Activated naive CD4-positive, alpha-beta T cell treated with anti-CD3 and anti-CD28 coated beads, Interleukin-2, amount 50 U/mL, for 72 hours (primary cell): ENCODE measurements at regions not wholly inside any gene's neighbourhood (a gene's known extent, or its start where the extent isn't known, plus 50 kb on each side); places are given as distances from the start of the nearest gene placed in this dataset.
"Not testable (repeated sequence)": the region's sequence is repeated elsewhere in the genome, so short reads cannot be mapped to it uniquely, and the experiment has no call there.

Experiments used
- ATAC-seq, 2 donors: fragments of 150-1000 bp; cut with Tn5 transposase; 2 replicates each; pipeline ENCODE4 v1.10.0; 2021; ENCODE audit warnings: mild to moderate bottlenecking in 2 of 2, moderate library complexity in 2 of 2
- DNase-seq, 2 donors: peaks; one replicate each; pipeline ENCODE4 v3.0.0; 2021 to 2022; ENCODE audit warnings: low spot score in 2 of 2
- H3K27ac Mint-ChIP-seq, 2 donors: one replicate each; pipeline ENCODE4 v1.8.0; 2022; ENCODE audit warnings: mild to moderate bottlenecking in 2 of 2, mixed read lengths in 2 of 2
- H3K36me3 Mint-ChIP-seq, 2 donors: one replicate each; pipeline ENCODE4 v1.8.0; 2022; ENCODE audit warnings: mixed read lengths in 2 of 2
- H3K9me3 Mint-ChIP-seq, 2 donors: one replicate each; pipeline ENCODE4 v1.8.0; 2022; ENCODE audit warnings: mixed read lengths in 2 of 2

GRCh38 chr2:180927030-180927686 lies 53.2 kb upstream of the UBE2E3 start:
- no peaks in the 10 kb centered on the region for H3K9me3 Mint-ChIP-seq
- DNase-seq (no peak), ATAC-seq (no peak)
- no peaks in the 10 kb centered on the region for H3K36me3 Mint-ChIP-seq
- no peak overlapping the region for H3K27ac Mint-ChIP-seq

- no peak for DNase-seq
- no peaks in the 10 kb centered on the region for H3K9me3 Mint-ChIP-seq
- ATAC-seq = no peak
- H3K36me3 Mint-ChIP-seq = no peaks in the 10 kb centered on the region
- no peak overlapping the region for H3K27ac Mint-ChIP-seq
These were observed 54.7 kb upstream of the UBE2E3 start for GRCh38 chr2:180925700-180926099.

GRCh38 chr2:180924063-180924462 lies 56.3 kb upstream of the UBE2E3 start:
- no peak for DNase-seq
- no peak overlapping the region for H3K27ac Mint-ChIP-seq
- H3K9me3 Mint-ChIP-seq = no peaks in the 10 kb centered on the region
- H3K36me3 Mint-ChIP-seq = no peaks in the 10 kb centered on the region
- no peak for ATAC-seq

- no peak for ATAC-seq
- Mint-ChIP-seq H3K9me3 (no peaks in the 10 kb centered on the region), H3K27ac (no peak overlapping the region)
These were observed 69.4 kb upstream of the UBE2E3 start for GRCh38 chr2:180910831-180911665.

GRCh38 chr2:180907731-180908130 lies 72.7 kb upstream of the UBE2E3 start:
- Mint-ChIP-seq H3K9me3 (no peaks in the 10 kb centered on the region), H3K36me3 (no peaks in the 10 kb centered on the region), H3K27ac (no peak overlapping the region)
- no peak for ATAC-seq
- no peak for DNase-seq

More at GRCh38 chr2:180910831-180911665, 69.4 kb upstream of the UBE2E3 start:
- DNase-seq = no peak
- no peaks in the 10 kb centered on the region for H3K36me3 Mint-ChIP-seq

GRCh38 chr2:180905461-180905860 lies 74.9 kb upstream of the UBE2E3 start:
- Mint-ChIP-seq H3K9me3 (no peaks in the 10 kb centered on the region), H3K27ac (no peak overlapping the region), H3K36me3 (no peaks in the 10 kb centered on the region)
- DNase-seq (no peak), ATAC-seq (no peak)

- no peak overlapping the region for H3K27ac Mint-ChIP-seq
- ATAC-seq (no peak), DNase-seq (no peak)
- H3K36me3 Mint-ChIP-seq = no peaks in the 10 kb centered on the region
- H3K9me3 Mint-ChIP-seq = no peaks in the 10 kb centered on the region
These were observed 75.4 kb upstream of the UBE2E3 start for GRCh38 chr2:180905002-180905401.

GRCh38 chr2:180901331-180901730 lies 79.1 kb upstream of the UBE2E3 start:
- no peak for ATAC-seq
- no peak for DNase-seq
- Mint-ChIP-seq H3K36me3 (no peaks in the 10 kb centered on the region), H3K9me3 (no peaks in the 10 kb centered on the region), H3K27ac (no peak overlapping the region)

- no peaks in the 10 kb centered on the region for H3K9me3 Mint-ChIP-seq
- H3K36me3 Mint-ChIP-seq = no peaks in the 10 kb centered on the region
- H3K27ac Mint-ChIP-seq = no peak overlapping the region
- ATAC-seq (no peak), DNase-seq (no peak)
These were observed 86.7 kb upstream of the UBE2E3 start for GRCh38 chr2:180893752-180894151.

- ATAC-seq (no peak), DNase-seq (no peak)
- H3K27ac Mint-ChIP-seq = no peak overlapping the region
- H3K36me3 Mint-ChIP-seq = no peaks in the 10 kb centered on the region
- no peaks in the 10 kb centered on the region for H3K9me3 Mint-ChIP-seq
These were observed 88.3 kb upstream of the UBE2E3 start for GRCh38 chr2:180892091-180892490.

GRCh38 chr2:180891360-180891759 lies 89.0 kb upstream of the UBE2E3 start:
- no peak overlapping the region for H3K27ac Mint-ChIP-seq
- H3K36me3 Mint-ChIP-seq = no peaks in the 10 kb centered on the region
- ATAC-seq (no peak), DNase-seq (no peak)
- H3K9me3 Mint-ChIP-seq = no peaks in the 10 kb centered on the region

GRCh38 chr2:180890781-180891180 lies 89.6 kb upstream of the UBE2E3 start:
- Mint-ChIP-seq H3K36me3 (no peaks in the 10 kb centered on the region), H3K27ac (no peak overlapping the region), H3K9me3 (no peaks in the 10 kb centered on the region)
- no peak for ATAC-seq
- DNase-seq = no peak

- peaks cover 0 to 8% of the 10 kb centered on the region in 2 donors for H3K9me3 Mint-ChIP-seq
- ATAC-seq (no peak), DNase-seq (no peak)
- no peak overlapping the region for H3K27ac Mint-ChIP-seq
- H3K36me3 Mint-ChIP-seq = peaks cover 0 to 8% of the 10 kb centered on the region in 2 donors
These were observed 97.4 kb upstream of the UBE2E3 start for GRCh38 chr2:180882959-180883358.

- Mint-ChIP-seq H3K36me3 (no peaks in the 10 kb centered on the region), H3K9me3 (peaks cover 0 to 3% of the 10 kb centered on the region in 2 donors), H3K27ac (no peak overlapping the region)
- DNase-seq (no peak), ATAC-seq (no peak)
These were observed 103.9 kb upstream of the UBE2E3 start for GRCh38 chr2:180876506-180876905.

- H3K27ac Mint-ChIP-seq = no peak overlapping the region
- peaks cover 0 to 3% of the 10 kb centered on the region in 2 donors for H3K9me3 Mint-ChIP-seq
- ATAC-seq (no peak), DNase-seq (no peak)
- H3K36me3 Mint-ChIP-seq = no peaks in the 10 kb centered on the region
These were observed 107.2 kb upstream of the UBE2E3 start for GRCh38 chr2:180873219-180873618.

- H3K36me3 Mint-ChIP-seq, H3K9me3 Mint-ChIP-seq, ATAC-seq, DNase-seq, H3K27ac Mint-ChIP-seq: not testable (repeated sequence)
These were observed 107.6 kb upstream of the UBE2E3 start for GRCh38 chr2:180872781-180873180.

GRCh38 chr2:180872255-180872654 lies 108.2 kb upstream of the UBE2E3 start:
- DNase-seq (no peak), ATAC-seq (no peak)
- H3K36me3 Mint-ChIP-seq = no peaks in the 10 kb centered on the region
- peaks cover 0 to 3% of the 10 kb centered on the region in 2 donors for H3K9me3 Mint-ChIP-seq
- H3K27ac Mint-ChIP-seq = no peak overlapping the region

- ATAC-seq (no peak), DNase-seq (no peak)
- no peak overlapping the region for H3K27ac Mint-ChIP-seq
- no peaks in the 10 kb centered on the region for H3K9me3 Mint-ChIP-seq
- no peaks in the 10 kb centered on the region for H3K36me3 Mint-ChIP-seq
These were observed 108.8 kb upstream of the UBE2E3 start for GRCh38 chr2:180871649-180872048.
